ENCODE measurements at regions not wholly inside any gene's neighbourhood (a gene's known extent, or its start where the extent isn't known, plus 50 kb on each side); places are given as distances from the start of the nearest gene placed in this dataset.

DNA sequence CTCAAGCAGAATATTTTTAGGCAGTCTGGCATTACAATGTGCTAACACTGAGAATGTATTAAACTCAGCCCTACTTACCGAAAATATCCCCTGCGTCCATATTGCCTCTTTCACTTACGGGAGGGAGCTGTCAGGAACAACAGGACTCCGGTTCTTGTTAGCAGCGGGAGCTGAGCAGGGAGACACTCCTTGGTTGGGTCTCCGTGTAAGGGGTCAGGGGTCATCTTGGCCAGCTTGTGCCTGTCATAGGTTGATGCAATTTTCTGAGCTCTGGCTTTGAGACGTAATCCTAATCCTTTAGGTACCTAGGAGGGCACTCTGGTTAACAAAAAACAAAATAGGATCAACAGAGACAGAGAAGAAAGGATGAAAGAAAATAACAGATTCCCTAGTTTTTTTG lies 1477.2 kb downstream of the BRD1 start:
- Histone ChIP-seq H3K4me3 (ENCODE audit: low read depth in 2 of 2, low read length in 2 of 2) (no peak overlapping the region), H3K27me3 (ENCODE audit: control insufficient read depth, insufficient read depth, low read length) (no peaks in the 10 kb centered on the region; the same call in 1 of the 2 replicates), H3K9me3 (ENCODE audit: control insufficient read depth, insufficient read depth, low read depth, low read length) (no peaks in the 10 kb centered on the region), H3K27ac (ENCODE audit: low read length) (no peak overlapping the region), H3K4me1 (ENCODE audit: control insufficient read depth, insufficient read depth, low read length) (no peaks in the 10 kb centered on the region), H3K36me3 (ENCODE audit: control insufficient read depth, insufficient read depth, low read length) (no peaks in the 10 kb centered on the region)
- ChIA-PET POLR2A (no interaction called here), CTCF (no interaction called here)
- no peak for ATAC-seq
- TF ChIP-seq, protein P1, sequence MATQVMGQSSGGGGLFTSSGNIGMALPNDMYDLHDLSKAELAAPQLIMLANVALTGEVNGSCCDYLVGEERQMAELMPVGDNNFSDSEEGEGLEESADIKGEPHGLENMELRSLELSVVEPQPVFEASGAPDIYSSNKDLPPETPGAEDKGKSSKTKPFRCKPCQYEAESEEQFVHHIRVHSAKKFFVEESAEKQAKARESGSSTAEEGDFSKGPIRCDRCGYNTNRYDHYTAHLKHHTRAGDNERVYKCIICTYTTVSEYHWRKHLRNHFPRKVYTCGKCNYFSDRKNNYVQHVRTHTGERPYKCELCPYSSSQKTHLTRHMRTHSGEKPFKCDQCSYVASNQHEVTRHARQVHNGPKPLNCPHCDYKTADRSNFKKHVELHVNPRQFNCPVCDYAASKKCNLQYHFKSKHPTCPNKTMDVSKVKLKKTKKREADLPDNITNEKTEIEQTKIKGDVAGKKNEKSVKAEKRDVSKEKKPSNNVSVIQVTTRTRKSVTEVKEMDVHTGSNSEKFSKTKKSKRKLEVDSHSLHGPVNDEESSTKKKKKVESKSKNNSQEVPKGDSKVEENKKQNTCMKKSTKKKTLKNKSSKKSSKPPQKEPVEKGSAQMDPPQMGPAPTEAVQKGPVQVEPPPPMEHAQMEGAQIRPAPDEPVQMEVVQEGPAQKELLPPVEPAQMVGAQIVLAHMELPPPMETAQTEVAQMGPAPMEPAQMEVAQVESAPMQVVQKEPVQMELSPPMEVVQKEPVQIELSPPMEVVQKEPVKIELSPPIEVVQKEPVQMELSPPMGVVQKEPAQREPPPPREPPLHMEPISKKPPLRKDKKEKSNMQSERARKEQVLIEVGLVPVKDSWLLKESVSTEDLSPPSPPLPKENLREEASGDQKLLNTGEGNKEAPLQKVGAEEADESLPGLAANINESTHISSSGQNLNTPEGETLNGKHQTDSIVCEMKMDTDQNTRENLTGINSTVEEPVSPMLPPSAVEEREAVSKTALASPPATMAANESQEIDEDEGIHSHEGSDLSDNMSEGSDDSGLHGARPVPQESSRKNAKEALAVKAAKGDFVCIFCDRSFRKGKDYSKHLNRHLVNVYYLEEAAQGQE (IDR thresholded peaks at IDR 0.05; ENCODE audit: insufficient read depth in 1 of 2, low read depth in 2 of 2, low read length in 1 of 2): no peak
- in situ Hi-C loops (cut with HindIII; ENCODE audit: low pct_unique_long_range_greater_than_20kb, low sequenced_read_pairs) (no loop called here), intact Hi-C loops (cut with micrococcal nuclease; ENCODE audit: unreplicated experiment) (no loop called here)
- DNase-seq (ENCODE audit: low read depth, low spot score): no peak
- no TSS peak for BruUV-seq (replicated peaks)

GRCh38 chr22:48348855-48349254 lies 1478.8 kb downstream of the BRD1 start:
- in situ Hi-C loops (cut with HindIII; ENCODE audit: low pct_unique_long_range_greater_than_20kb, low sequenced_read_pairs) (no loop called here), intact Hi-C loops (cut with micrococcal nuclease; ENCODE audit: unreplicated experiment) (no loop called here)
- no peaks in the 10 kb centered on the region for H3K9me3 ChIP-seq (ENCODE audit: control insufficient read depth, insufficient read depth, low read depth, low read length)
- ChIA-PET POLR2A (no interaction called here), CTCF (no interaction called here)
- H3K4me3 ChIP-seq (ENCODE audit: low read depth in 2 of 2, low read length in 2 of 2): no peak overlapping the region
- DNase-seq (ENCODE audit: low read depth, low spot score) (no peak), ATAC-seq (no peak)
- no peaks in the 10 kb centered on the region; the same call in 1 of the 2 replicates for H3K27me3 ChIP-seq (ENCODE audit: control insufficient read depth, insufficient read depth, low read length)
- TF ChIP-seq, protein P1 (IDR thresholded peaks at IDR 0.05; ENCODE audit: insufficient read depth in 1 of 2, low read depth in 2 of 2, low read length in 1 of 2): no peak
- TF ChIP-seq CTCF (IDR thresholded peaks at IDR 0.05): no peak
- no peak for TF ChIP-seq SIN3A (IDR thresholded peaks at IDR 0.05; ENCODE audit: borderline replicate concordance, insufficient read depth, low read depth, low read length)
- BruUV-seq (replicated peaks): no TSS peak
- H3K4me1 ChIP-seq (ENCODE audit: control insufficient read depth, insufficient read depth, low read length): no peaks in the 10 kb centered on the region
- no peak overlapping the region for H3K27ac ChIP-seq (ENCODE audit: low read length)
- no peaks in the 10 kb centered on the region for H3K36me3 ChIP-seq (ENCODE audit: control insufficient read depth, insufficient read depth, low read length)

DNA sequence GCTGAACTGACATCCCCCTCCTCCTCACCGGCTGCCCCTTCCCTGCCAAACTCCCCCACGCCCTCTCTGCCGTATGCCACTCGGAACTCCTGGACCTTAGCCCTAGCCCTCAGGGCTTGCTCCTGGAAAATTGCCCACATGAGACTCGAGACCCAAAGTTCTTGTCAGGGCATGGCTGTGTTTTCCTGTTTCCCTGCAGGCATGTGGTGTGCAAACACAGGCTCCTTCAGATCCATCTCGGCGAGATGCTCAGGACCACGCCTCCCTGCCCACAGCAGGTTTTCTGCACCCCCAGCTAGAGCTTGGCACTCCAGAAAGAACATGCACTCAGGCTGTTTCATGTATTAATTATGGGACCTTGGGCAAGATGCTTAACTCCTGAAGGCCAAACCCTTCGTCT lies 1480.4 kb downstream of the BRD1 start:
- DNase-seq (ENCODE audit: low read depth, low spot score) (no peak), ATAC-seq (no peak)
- Histone ChIP-seq H3K9me3 (ENCODE audit: control insufficient read depth, insufficient read depth, low read depth, low read length) (no peaks in the 10 kb centered on the region), H3K4me1 (ENCODE audit: control insufficient read depth, insufficient read depth, low read length) (no peaks in the 10 kb centered on the region), H3K36me3 (ENCODE audit: control insufficient read depth, insufficient read depth, low read length) (no peaks in the 10 kb centered on the region), H3K27ac (ENCODE audit: low read length) (no peak overlapping the region), H3K27me3 (ENCODE audit: control insufficient read depth, insufficient read depth, low read length) (no peaks in the 10 kb centered on the region), H3K4me3 (ENCODE audit: low read depth in 2 of 2, low read length in 2 of 2) (no peak overlapping the region)
- POLR2A ChIA-PET: no interaction called here
- CTCF ChIA-PET: no interaction called here
- in situ Hi-C loops (cut with HindIII; ENCODE audit: low pct_unique_long_range_greater_than_20kb, low sequenced_read_pairs): no loop called here
- no TSS peak for BruUV-seq (replicated peaks)
- TF ChIP-seq POLR2AphosphoS5 (IDR thresholded peaks at IDR 0.05; ENCODE audit: low read depth, low read length): no peak
- TF ChIP-seq CTCF (IDR thresholded peaks at IDR 0.05): no peak
- no peak for TF ChIP-seq SIN3A (IDR thresholded peaks at IDR 0.05; ENCODE audit: borderline replicate concordance, insufficient read depth, low read depth, low read length)
- TF ChIP-seq, protein P1 (IDR thresholded peaks at IDR 0.05; ENCODE audit: insufficient read depth in 1 of 2, low read depth in 2 of 2, low read length in 1 of 2): no peak
- TF ChIP-seq TCF7L2 (IDR thresholded peaks at IDR 0.05; ENCODE audit: low read depth, low read length): no peak
- intact Hi-C loops (cut with micrococcal nuclease; ENCODE audit: unreplicated experiment): no loop called here

Data from Panc1 (cell line).